Fibroblast of the aortic adventitia (primary cell): ENCODE measurements at regions not wholly inside any gene's neighbourhood (a gene's known extent, or its start where the extent isn't known, plus 50 kb on each side); places are given as distances from the start of the nearest gene placed in this dataset.

Experiments used
- DNase-seq: peaks from one replicate; pipeline ENCODE4 v3.0.0-alpha.2; 2010; ENCODE audit warnings: low read depth
- H3K4me3 ChIP-seq: 2 replicates; pipeline ENCODE4 v1.5.1; 2011; ENCODE audit warnings: low read depth, mild to moderate bottlenecking, control low read depth, low read length, moderate library complexity
- TF ChIP-seq, protein P1 (sequence below): IDR thresholded peaks from 2 replicates; pipeline ENCODE4 v1.5.1; 2011; ENCODE audit warnings: mild to moderate bottlenecking, low read length, control low read depth, inconsistent platforms; ENCODE audit not compliant: insufficient read depth

DNA sequence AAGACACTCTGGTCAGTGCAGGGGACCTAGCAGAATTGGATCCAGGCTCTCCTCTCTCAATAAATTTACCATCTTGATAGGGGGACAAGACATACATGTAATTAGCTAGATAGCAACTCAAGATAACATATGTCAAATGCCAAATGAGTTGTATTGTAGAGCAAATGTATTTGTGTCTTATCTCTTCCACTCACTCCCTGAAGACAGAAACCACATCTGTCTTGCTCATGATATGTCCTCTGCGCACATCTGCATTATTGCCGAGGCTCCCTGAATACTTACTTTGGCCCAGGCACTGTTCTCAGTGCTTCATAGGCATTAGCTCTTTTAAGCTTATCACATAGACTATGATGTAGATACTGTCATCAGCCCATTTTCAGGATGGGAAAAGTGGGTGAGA lies 122.9 kb upstream of the GATA6 start:
- no peak overlapping the region for H3K4me3 ChIP-seq
- TF ChIP-seq, protein P1, sequence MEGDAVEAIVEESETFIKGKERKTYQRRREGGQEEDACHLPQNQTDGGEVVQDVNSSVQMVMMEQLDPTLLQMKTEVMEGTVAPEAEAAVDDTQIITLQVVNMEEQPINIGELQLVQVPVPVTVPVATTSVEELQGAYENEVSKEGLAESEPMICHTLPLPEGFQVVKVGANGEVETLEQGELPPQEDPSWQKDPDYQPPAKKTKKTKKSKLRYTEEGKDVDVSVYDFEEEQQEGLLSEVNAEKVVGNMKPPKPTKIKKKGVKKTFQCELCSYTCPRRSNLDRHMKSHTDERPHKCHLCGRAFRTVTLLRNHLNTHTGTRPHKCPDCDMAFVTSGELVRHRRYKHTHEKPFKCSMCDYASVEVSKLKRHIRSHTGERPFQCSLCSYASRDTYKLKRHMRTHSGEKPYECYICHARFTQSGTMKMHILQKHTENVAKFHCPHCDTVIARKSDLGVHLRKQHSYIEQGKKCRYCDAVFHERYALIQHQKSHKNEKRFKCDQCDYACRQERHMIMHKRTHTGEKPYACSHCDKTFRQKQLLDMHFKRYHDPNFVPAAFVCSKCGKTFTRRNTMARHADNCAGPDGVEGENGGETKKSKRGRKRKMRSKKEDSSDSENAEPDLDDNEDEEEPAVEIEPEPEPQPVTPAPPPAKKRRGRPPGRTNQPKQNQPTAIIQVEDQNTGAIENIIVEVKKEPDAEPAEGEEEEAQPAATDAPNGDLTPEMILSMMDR, result no peak
- DNase-seq, result no peak

DNA sequence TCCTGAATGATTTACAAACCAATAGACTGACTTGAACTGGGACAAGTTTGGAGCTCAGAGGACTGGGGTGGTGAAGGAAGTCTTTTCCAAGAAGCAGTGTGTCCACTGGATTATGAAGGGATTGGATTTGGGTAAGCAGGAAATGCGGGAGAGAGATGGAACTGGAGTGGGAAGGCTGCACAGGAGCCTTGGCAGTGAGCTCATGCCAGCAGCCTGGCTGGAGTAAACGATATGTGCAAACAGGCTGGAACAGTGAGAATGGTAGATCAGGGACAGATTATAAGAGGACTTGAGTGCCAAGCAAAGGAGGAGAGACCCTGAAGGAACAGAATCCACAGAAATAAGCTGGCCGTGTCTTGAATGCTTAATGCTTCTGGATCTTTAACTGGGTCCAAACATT lies 121.9 kb upstream of the GATA6 start:
- DNase-seq, result no peak
- H3K4me3 ChIP-seq, result no peak overlapping the region
- TF ChIP-seq, protein P1, result no peak

DNA sequence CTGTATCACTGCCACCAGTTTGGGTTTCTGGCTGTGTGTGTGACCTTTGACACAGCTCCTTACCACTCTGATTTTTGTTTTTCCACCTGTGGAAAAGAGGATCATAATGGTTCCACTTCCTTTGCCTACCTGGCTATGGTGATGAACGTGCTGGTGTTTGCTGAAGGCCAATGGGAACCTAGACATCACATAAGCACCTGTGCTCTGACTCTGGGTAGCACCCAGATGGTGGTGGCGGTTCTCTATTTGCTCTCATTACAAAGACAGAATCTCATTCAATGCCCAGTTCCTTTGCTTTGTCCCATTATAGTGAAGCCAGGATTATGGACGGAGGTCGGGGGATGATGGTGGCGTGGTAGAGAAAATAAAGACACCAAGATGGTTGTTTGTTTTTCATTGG lies 121.2 kb upstream of the GATA6 start:
- TF ChIP-seq, protein P1, result no peak
- no peak for DNase-seq
- H3K4me3 ChIP-seq, result no peak overlapping the region

DNA sequence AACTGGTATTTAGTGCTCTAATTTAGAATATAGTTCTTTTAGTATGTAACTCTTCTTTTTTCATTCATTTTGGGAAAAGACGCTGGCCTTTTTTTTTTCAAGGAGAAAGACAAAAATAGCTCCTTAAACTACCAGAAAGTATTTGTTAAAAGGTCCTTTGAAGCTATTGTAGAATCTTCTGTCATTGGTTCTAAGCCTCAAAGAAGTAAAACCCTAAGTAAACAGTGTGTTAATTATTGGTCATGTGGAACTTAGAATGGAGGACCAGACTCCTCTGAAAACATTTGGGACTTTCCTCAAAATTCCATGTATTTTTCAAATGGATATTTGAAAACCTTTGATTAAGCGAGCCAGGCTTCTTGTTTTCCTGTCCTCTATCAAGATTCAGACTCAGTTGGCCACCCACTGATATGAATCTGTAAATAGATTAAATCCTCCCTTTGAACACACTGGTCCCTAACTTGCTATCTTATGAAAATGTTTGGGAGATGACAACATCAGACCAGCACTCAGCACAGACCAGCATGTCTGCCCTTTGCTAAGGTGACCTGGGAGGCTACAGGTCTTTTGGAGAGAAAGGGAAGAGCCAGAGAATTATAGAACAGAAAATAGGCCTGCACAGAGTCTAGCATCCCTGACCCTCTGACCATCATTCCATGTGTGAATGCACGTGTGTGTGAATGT lies 120.3 kb upstream of the GATA6 start:
- no peak for DNase-seq

DNA sequence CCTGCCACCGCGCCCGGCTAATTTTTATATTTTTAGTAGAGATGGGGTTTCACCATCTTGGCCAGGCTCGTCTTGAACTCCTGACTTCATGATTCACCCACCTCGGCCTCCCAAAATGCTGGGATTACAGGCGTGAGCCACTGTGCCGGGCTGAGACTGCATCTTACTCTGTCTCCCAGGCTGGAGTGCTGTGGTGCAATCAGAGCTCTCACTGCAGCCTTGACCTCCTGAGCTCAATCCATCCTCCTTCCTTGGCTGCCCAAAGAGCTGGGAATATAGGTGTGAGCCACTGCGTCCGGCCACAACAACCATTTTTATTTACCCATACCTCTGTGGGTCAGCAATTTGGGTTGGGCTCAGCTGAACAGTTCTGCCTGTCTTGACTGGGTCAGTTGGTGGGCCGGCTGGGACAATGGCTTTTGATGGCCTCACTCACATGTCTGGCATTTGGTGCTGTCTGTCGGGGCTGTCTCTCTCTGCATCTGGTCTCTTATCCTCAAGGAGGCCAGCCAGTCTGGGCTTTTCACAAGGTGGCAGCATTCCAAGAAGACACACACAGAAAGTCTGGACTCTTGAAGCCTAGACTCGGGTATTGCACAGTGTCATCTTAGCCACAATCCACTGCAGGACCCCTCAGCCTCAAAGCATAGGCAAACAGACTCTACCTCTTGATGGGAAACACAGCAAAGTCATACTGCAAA lies 116.8 kb upstream of the GATA6 start:
- no peak overlapping the region for H3K4me3 ChIP-seq
- DNase-seq, result no peak
- TF ChIP-seq, protein P1, result no peak

More for the DNA sequence above, 120.3 kb upstream of the GATA6 start:
- H3K4me3 ChIP-seq, result no peak overlapping the region
- TF ChIP-seq, protein P1, result no peak

DNA sequence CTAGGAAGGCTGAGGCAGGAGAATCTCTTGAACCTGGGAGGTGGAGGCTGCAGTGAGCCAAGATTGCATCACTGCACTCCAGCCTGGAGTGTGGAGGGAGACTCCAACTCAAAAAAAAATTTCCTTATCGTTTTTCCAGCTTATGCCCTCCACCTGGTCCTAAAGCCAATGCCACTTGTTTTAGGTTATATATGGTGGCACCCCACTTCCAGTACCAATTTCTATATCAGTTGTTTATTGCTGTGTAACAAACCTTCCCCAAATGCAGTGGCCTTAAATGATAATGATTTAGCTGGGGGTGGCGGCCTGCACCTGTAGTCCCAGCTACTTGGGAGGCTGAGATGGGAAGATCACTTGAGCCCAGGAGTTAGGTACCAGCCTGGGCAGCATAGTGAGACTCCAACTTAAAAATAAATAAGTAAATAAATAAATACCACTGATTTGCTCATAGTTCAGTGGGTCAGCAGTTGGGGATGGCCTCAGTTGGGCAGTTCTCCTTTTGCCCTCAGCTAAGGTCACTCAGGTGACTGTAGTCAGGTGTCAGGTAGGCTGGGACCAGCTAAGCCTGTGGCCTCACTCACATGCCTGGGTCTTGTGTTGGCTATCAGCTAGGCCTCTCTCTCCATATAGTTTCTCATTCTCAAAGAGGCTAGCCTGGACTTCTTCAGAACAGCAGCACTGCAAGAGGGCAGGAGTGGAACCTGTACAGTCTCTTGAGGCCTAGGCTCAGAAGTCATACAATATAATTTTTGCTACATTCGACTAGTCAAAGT lies 113.7 kb upstream of the GATA6 start:
- no peak overlapping the region for H3K4me3 ChIP-seq
- TF ChIP-seq, protein P1, result no peak
- DNase-seq, result no peak
